Epithelial cell of proximal tubule (primary cell): ENCODE measurements at regions not wholly inside any gene's neighbourhood (a gene's known extent, or its start where the extent isn't known, plus 50 kb on each side); places are given as distances from the start of the nearest gene placed in this dataset.

Source experiments
- DNase-seq: peaks from one replicate; pipeline ENCODE4 v3.0.0-alpha.2; 2011; ENCODE audit warnings: low read depth
- H3K4me3 ChIP-seq: 2 replicates; pipeline ENCODE4 v1.5.1; 2011; ENCODE audit warnings: low read depth, mild to moderate bottlenecking, low read length
- TF ChIP-seq, protein P1 (sequence below): conservative IDR thresholded peaks from 2 replicates; pipeline ENCODE4 v1.5.1; 2012; ENCODE audit warnings: low read depth, mild to moderate bottlenecking, low read length

DNA sequence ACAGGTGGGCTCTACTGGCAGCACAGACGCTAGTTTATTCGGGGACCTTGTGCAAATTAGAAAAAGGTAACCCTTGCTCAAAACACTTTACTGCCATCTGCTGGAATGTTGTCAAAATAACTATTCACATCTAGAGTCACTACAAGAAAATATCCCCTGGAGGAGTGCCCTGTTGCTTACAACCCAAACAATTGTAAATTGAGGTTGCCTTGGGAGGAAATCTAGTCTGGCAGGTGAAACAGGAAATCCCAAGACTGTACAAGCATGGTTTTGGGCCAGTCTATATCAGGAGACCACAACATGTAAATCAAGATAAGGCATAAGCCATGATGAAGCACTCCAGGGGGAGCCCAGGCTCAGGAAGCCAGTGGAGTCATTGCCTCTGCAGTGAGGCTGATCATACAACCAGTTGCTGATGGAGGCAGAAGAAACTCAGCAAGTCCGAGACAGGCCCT is 136.8 kb upstream of the ACP3 start:
- peak; percentile 33 for DNase-seq
- no peak overlapping the region for H3K4me3 ChIP-seq
- TF ChIP-seq, protein P1, sequence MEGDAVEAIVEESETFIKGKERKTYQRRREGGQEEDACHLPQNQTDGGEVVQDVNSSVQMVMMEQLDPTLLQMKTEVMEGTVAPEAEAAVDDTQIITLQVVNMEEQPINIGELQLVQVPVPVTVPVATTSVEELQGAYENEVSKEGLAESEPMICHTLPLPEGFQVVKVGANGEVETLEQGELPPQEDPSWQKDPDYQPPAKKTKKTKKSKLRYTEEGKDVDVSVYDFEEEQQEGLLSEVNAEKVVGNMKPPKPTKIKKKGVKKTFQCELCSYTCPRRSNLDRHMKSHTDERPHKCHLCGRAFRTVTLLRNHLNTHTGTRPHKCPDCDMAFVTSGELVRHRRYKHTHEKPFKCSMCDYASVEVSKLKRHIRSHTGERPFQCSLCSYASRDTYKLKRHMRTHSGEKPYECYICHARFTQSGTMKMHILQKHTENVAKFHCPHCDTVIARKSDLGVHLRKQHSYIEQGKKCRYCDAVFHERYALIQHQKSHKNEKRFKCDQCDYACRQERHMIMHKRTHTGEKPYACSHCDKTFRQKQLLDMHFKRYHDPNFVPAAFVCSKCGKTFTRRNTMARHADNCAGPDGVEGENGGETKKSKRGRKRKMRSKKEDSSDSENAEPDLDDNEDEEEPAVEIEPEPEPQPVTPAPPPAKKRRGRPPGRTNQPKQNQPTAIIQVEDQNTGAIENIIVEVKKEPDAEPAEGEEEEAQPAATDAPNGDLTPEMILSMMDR = peak; percentile 68

DNA sequence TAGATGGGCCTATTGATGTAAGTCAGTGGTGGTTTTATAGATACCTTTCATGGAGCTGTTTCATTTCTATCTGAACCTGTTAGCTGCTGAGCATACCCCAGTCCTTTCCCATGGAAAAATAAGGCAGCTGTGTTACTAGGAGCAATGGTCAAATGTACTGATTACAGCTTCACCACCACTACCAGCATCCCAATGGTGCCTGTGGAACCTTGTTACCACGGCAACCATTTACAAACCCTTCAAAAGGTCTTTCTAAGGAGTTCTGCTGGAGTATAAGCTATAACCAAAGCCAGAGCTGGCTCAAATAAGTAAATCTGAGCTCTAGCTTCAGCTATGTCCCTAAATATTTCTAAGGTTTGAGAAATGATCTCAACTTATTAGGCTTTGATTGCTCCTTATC is 133.4 kb upstream of the ACP3 start:
- no peak for DNase-seq
- no peak overlapping the region for H3K4me3 ChIP-seq
- TF ChIP-seq, protein P1 = no peak

DNA sequence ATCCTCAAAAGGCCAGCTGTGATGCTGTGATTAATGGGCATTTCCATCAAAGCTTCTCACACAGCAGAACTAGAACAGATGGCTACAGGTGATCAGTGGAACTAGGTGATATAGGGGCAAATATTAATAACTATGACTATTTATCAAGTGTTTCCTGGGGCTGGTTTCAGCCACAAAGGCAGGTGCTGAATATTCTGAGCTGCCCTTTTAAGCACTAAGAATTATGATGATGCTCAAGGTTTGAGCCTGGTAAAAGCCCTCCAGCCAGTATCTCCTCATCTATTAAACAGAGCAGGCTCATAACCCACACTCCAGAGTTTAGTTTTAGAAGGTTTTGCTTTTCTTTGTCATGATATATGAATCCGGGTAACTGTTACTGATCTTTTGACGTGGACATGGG is 129.5 kb upstream of the ACP3 start:
- DNase-seq = no peak
- no peak overlapping the region for H3K4me3 ChIP-seq
- TF ChIP-seq, protein P1 = no peak

DNA sequence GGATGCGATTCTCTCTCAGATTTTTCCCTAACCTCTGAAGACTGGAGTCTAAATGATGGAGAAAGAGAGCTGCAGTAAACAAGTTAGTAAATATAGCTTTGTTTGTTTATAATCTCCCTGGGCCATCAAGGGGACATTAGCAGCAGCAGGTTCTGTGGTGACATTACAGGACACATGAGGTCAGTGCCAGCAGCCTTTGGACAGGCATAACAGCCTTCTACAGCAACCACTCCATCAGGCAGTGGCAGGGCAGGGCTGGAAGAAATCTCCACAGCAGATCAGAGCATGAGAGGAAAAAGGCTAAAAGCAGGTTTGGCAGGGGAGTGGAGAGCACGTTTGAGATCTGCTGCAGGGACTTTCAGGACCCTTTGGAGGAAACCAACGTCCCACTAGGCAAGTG is 127.6 kb upstream of the ACP3 start:
- TF ChIP-seq, protein P1 = no peak
- H3K4me3 ChIP-seq = no peak overlapping the region
- no peak for DNase-seq

DNA sequence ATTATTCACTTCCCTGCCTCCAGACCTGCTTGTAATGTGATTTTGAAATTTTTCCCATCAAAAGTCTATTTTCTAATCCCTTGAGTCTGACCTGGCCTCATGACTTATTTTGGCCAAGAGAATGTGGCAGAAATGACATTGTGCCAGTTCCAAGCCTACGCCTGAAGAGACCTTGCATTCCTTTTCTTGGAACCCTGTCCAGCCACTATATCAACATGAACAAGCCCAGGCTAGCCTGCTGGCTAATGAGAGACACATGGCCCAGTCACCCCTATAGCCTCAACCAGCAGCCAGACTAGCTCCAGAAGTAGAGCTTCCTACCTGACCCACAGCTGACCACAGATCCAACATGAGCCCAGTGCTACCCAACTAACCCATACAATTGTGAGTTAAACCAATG is 121.1 kb upstream of the ACP3 start:
- no peak for DNase-seq
- TF ChIP-seq, protein P1 = no peak
- no peak overlapping the region for H3K4me3 ChIP-seq

DNA sequence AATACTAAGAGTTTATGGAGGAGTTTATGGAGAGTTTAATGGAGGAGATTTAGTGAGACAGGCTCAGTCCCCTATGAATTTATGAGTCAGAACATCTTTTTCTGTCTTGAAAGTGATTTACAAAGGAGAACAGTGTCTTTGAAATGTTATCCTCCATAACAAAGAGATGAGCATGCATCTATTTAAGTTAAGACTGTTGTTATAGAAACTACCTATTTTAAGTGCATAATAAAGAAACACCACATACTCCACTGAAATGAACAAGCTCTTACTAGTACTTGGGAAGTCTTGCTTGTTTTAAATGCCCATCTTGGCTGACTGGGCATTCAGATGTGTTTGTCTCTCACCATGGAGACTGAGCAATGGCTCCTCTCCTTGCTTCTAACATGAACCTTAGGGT is 118.7 kb upstream of the ACP3 start:
- no peak overlapping the region for H3K4me3 ChIP-seq
- no peak for DNase-seq
- TF ChIP-seq, protein P1 = no peak

DNA sequence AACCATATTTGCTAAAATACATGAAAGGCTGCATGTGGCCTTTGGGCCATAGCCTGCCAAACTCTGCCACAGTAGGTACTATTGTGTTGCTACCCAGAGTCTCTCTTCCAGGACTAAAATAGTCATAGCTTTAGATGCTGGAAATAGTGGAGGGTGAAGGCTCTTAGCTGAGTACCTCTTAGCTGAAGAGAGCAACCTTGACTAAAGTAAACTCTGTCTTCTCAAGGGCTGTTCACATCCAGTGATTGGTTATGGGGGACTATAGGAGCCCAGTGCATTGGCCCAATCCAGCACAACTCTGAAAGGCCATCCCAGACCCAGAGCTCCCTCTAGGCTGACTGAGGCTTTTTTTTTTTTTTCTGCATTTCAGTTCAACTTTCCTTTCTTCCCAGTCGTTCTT is 117.8 kb upstream of the ACP3 start:
- DNase-seq = no peak
- H3K4me3 ChIP-seq = no peak overlapping the region
- TF ChIP-seq, protein P1 = no peak
